ENCODE measurements at regions not wholly inside any gene's neighbourhood (a gene's known extent, or its start where the extent isn't known, plus 50 kb on each side); places are given as distances from the start of the nearest gene placed in this dataset.

DNA sequence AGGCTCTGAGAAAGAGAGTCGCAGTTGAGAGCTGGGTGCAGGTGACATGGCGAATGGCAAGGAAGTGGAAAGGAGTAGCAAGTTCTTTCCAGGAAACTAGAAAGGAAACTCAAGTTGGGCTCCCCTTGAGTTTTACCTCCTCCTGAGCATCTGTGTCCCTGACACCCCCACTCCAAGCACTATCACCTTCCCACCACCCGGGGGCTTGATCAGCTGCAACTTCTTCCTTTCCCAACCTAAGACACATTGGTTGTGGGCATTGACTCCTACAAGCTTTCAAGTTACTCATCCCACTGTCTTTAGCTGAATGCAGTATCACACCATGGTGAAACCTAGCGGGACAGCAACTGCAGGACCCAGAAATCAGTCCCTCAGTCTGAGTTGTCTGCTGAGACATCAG is 256.6 kb upstream of the NR2F2 start:
- Histone ChIP-seq H3K4me2 (ENCODE audit: low read length) (no peak overlapping the region), H4K5ac (ENCODE audit: low read length) (no peak overlapping the region), H3K27ac (ENCODE audit: low read depth, low read length) (no peak overlapping the region), H3K18ac (ENCODE audit: low read length) (no peak overlapping the region), H3K4me1 (ENCODE audit: control insufficient read depth, low read depth, low read length) (no peaks in the 10 kb centered on the region), H3K27me3 (ENCODE audit: insufficient read depth, low read length, poor library complexity) (no peaks in the 10 kb centered on the region), H3K4ac (ENCODE audit: low read depth, low read length) (no peak overlapping the region), H3K4me3 (ENCODE audit: low read length) (no peak overlapping the region), H3K79me2 (ENCODE audit: control insufficient read depth, insufficient read depth, low read length) (no peaks in the 10 kb centered on the region), H2BK120ac (ENCODE audit: low read depth, low read length) (no peak overlapping the region), H3K79me1 (ENCODE audit: low read length) (no peaks in the 10 kb centered on the region), H3K9ac (ENCODE audit: low read length) (no peak overlapping the region), H3K36me3 (ENCODE audit: control insufficient read depth, insufficient read depth, low read length) (no peaks in the 10 kb centered on the region), H2AK5ac (ENCODE audit: low read length) (no peak overlapping the region), H2BK15ac (replicated peaks; ENCODE audit: low read depth) (no peak overlapping the region), H4K8ac (ENCODE audit: low read depth, low read length) (no peak overlapping the region), H3K56ac (ENCODE audit: low read length) (no peak overlapping the region), H2BK5ac (ENCODE audit: low read length) (no peak overlapping the region), H3K23ac (ENCODE audit: low read length) (no peak overlapping the region)
- WGBS (ENCODE audit: extremely low coverage, insufficient coverage, low lambda C conversion rate), result no CpG with 5 or more reads among the region's 4 CpGs
- no peak for DNase-seq

- Histone ChIP-seq H2BK5ac (ENCODE audit: low read length) (no peak overlapping the region), H3K4me3 (ENCODE audit: low read length) (no peak overlapping the region), H3K79me1 (ENCODE audit: low read length) (no peaks in the 10 kb centered on the region), H3K4me2 (ENCODE audit: low read length) (no peak overlapping the region), H3K27ac (ENCODE audit: low read depth, low read length) (no peak overlapping the region), H3K18ac (ENCODE audit: low read length) (no peak overlapping the region), H3K56ac (ENCODE audit: low read length) (no peak overlapping the region), H3K4ac (ENCODE audit: low read depth, low read length) (no peak overlapping the region), H3K36me3 (ENCODE audit: control insufficient read depth, insufficient read depth, low read length) (no peaks in the 10 kb centered on the region), H3K9ac (ENCODE audit: low read length) (no peak overlapping the region), H4K5ac (ENCODE audit: low read length) (no peak overlapping the region), H3K79me2 (ENCODE audit: control insufficient read depth, insufficient read depth, low read length) (no peaks in the 10 kb centered on the region), H2AK5ac (ENCODE audit: low read length) (no peak overlapping the region), H2BK120ac (ENCODE audit: low read depth, low read length) (no peak overlapping the region), H3K4me1 (ENCODE audit: control insufficient read depth, low read depth, low read length) (no peaks in the 10 kb centered on the region), H4K8ac (ENCODE audit: low read depth, low read length) (no peak overlapping the region), H3K23ac (ENCODE audit: low read length) (no peak overlapping the region), H3K27me3 (ENCODE audit: insufficient read depth, low read length, poor library complexity) (no peaks in the 10 kb centered on the region), H2BK15ac (replicated peaks; ENCODE audit: low read depth) (no peak overlapping the region)
- no CpG with 5 or more reads among the region's 2 CpGs for WGBS (ENCODE audit: extremely low coverage, insufficient coverage, low lambda C conversion rate)
- no peak for DNase-seq
Observed at GRCh38 chr15:96075895-96076294, 254.6 kb upstream of the NR2F2 start.

DNA sequence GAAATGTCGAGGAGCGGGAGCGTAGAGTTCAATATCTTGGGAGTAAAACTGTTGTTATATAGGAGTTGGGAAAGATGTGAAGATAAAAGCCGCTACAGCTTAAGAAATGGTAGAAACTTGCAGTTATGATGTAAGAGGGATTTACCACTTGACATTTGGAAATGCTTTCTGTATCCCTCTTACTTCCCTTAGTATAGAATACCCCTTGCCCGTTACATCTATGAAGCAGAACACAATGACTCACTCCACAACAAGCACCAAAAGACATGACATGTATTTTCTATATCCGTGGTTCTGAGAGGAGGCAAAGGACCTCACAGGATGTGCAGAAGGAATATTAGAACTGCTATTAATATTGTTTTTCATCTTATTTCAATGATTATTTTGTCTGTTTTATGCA is 254.2 kb upstream of the NR2F2 start:
- Histone ChIP-seq H3K27ac (ENCODE audit: low read depth, low read length) (no peak overlapping the region), H3K4me2 (ENCODE audit: low read length) (no peak overlapping the region), H2BK15ac (replicated peaks; ENCODE audit: low read depth) (no peak overlapping the region), H2BK5ac (ENCODE audit: low read length) (no peak overlapping the region), H3K56ac (ENCODE audit: low read length) (no peak overlapping the region), H3K79me2 (ENCODE audit: control insufficient read depth, insufficient read depth, low read length) (no peaks in the 10 kb centered on the region), H3K27me3 (ENCODE audit: insufficient read depth, low read length, poor library complexity) (no peaks in the 10 kb centered on the region), H2AK5ac (ENCODE audit: low read length) (no peak overlapping the region), H4K5ac (ENCODE audit: low read length) (no peak overlapping the region), H3K23ac (ENCODE audit: low read length) (no peak overlapping the region), H3K79me1 (ENCODE audit: low read length) (no peaks in the 10 kb centered on the region), H3K4me1 (ENCODE audit: control insufficient read depth, low read depth, low read length) (no peaks in the 10 kb centered on the region), H4K8ac (ENCODE audit: low read depth, low read length) (no peak overlapping the region), H3K4ac (ENCODE audit: low read depth, low read length) (no peak overlapping the region), H3K36me3 (ENCODE audit: control insufficient read depth, insufficient read depth, low read length) (no peaks in the 10 kb centered on the region), H2BK120ac (ENCODE audit: low read depth, low read length) (no peak overlapping the region), H3K18ac (ENCODE audit: low read length) (no peak overlapping the region), H3K9ac (ENCODE audit: low read length) (no peak overlapping the region), H3K4me3 (ENCODE audit: low read length) (no peak overlapping the region)
- no peak for DNase-seq
- WGBS (ENCODE audit: extremely low coverage, insufficient coverage, low lambda C conversion rate), result 100% methylated on average over 3 of the region's 6 CpGs

- Histone ChIP-seq H4K5ac (ENCODE audit: low read length) (no peak overlapping the region), H3K27me3 (ENCODE audit: insufficient read depth, low read length, poor library complexity) (peaks cover 5% of the 10 kb centered on the region), H3K23ac (ENCODE audit: low read length) (no peak overlapping the region), H3K4ac (ENCODE audit: low read depth, low read length) (no peak overlapping the region), H3K9ac (ENCODE audit: low read length) (no peak overlapping the region), H3K4me1 (ENCODE audit: control insufficient read depth, low read depth, low read length) (no peaks in the 10 kb centered on the region), H3K56ac (ENCODE audit: low read length) (no peak overlapping the region), H3K36me3 (ENCODE audit: control insufficient read depth, insufficient read depth, low read length) (no peaks in the 10 kb centered on the region), H3K79me2 (ENCODE audit: control insufficient read depth, insufficient read depth, low read length) (no peaks in the 10 kb centered on the region), H2BK15ac (replicated peaks; ENCODE audit: low read depth) (no peak overlapping the region), H3K79me1 (ENCODE audit: low read length) (no peaks in the 10 kb centered on the region), H3K4me2 (ENCODE audit: low read length) (no peak overlapping the region), H3K4me3 (ENCODE audit: low read length) (no peak overlapping the region), H4K8ac (ENCODE audit: low read depth, low read length) (no peak overlapping the region), H3K18ac (ENCODE audit: low read length) (no peak overlapping the region), H3K27ac (ENCODE audit: low read depth, low read length) (no peak overlapping the region), H2BK120ac (ENCODE audit: low read depth, low read length) (no peak overlapping the region), H2AK5ac (ENCODE audit: low read length) (no peak overlapping the region), H2BK5ac (ENCODE audit: low read length) (no peak overlapping the region)
- DNase-seq, result no peak
- no CpG with 5 or more reads among the region's 4 CpGs for WGBS (ENCODE audit: extremely low coverage, insufficient coverage, low lambda C conversion rate)
Observed at GRCh38 chr15:96079041-96079440, 251.5 kb upstream of the NR2F2 start.

- H4K8ac ChIP-seq (ENCODE audit: low read depth, low read length), result no peak overlapping the region
- H3K79me2 ChIP-seq (ENCODE audit: control insufficient read depth, insufficient read depth, low read length), result no peaks in the 10 kb centered on the region
- H3K9ac ChIP-seq (ENCODE audit: low read length), result no peak overlapping the region
- no peak overlapping the region for H3K23ac ChIP-seq (ENCODE audit: low read length)
- H2BK15ac ChIP-seq (replicated peaks; ENCODE audit: low read depth), result no peak overlapping the region
- no peak overlapping the region for H2BK5ac ChIP-seq (ENCODE audit: low read length)
- no peak overlapping the region for H3K56ac ChIP-seq (ENCODE audit: low read length)
- H3K79me1 ChIP-seq (ENCODE audit: low read length), result no peaks in the 10 kb centered on the region
- no peak overlapping the region for H4K5ac ChIP-seq (ENCODE audit: low read length)
- no peak overlapping the region for H3K4me3 ChIP-seq (ENCODE audit: low read length)
- no peak overlapping the region for H2BK120ac ChIP-seq (ENCODE audit: low read depth, low read length)
- no peaks in the 10 kb centered on the region for H3K4me1 ChIP-seq (ENCODE audit: control insufficient read depth, low read depth, low read length)
- no peak overlapping the region for H3K27ac ChIP-seq (ENCODE audit: low read depth, low read length)
- H3K27me3 ChIP-seq (ENCODE audit: insufficient read depth, low read length, poor library complexity), result peaks cover 5% of the 10 kb centered on the region
- no peak overlapping the region for H3K4me2 ChIP-seq (ENCODE audit: low read length)
- WGBS (ENCODE audit: extremely low coverage, insufficient coverage, low lambda C conversion rate), result no CpG with 5 or more reads among the region's 3 CpGs
- no peak overlapping the region for H2AK5ac ChIP-seq (ENCODE audit: low read length)
- no peak for DNase-seq
- H3K18ac ChIP-seq (ENCODE audit: low read length), result no peak overlapping the region
- H3K4ac ChIP-seq (ENCODE audit: low read depth, low read length), result no peak overlapping the region
- no peaks in the 10 kb centered on the region for H3K36me3 ChIP-seq (ENCODE audit: control insufficient read depth, insufficient read depth, low read length)
Observed at GRCh38 chr15:96079882-96080281, 250.6 kb upstream of the NR2F2 start.

DNA sequence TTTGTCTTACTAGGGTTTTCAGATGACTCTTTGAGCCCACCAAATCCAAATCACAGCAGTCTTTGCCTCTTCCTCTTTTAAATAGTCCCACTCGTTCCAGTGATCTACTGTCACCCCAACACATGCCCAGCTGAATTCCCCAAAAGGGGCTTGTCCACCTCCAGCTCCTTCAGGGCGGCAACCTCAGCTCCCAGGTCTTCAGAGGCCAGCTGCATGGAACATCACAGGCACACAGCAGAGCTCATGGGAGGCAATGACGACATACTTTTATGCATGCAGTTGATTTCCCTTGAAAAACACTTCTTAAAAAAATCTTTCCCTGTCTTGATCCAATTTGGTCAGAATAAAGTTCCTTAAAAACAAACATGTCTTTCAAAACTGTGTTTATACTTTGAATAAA is 244.3 kb upstream of the NR2F2 start:
- Histone ChIP-seq H3K9ac (ENCODE audit: low read length) (no peak overlapping the region), H4K8ac (ENCODE audit: low read depth, low read length) (no peak overlapping the region), H3K27me3 (ENCODE audit: insufficient read depth, low read length, poor library complexity) (peaks cover 27% of the 10 kb centered on the region), H2BK5ac (ENCODE audit: low read length) (no peak overlapping the region), H2BK15ac (replicated peaks; ENCODE audit: low read depth) (no peak overlapping the region), H3K79me2 (ENCODE audit: control insufficient read depth, insufficient read depth, low read length) (no peaks in the 10 kb centered on the region), H4K5ac (ENCODE audit: low read length) (no peak overlapping the region), H3K4me1 (ENCODE audit: control insufficient read depth, low read depth, low read length) (no peaks in the 10 kb centered on the region), H3K27ac (ENCODE audit: low read depth, low read length) (no peak overlapping the region), H2AK5ac (ENCODE audit: low read length) (no peak overlapping the region), H3K18ac (ENCODE audit: low read length) (no peak overlapping the region), H3K36me3 (ENCODE audit: control insufficient read depth, insufficient read depth, low read length) (no peaks in the 10 kb centered on the region), H3K4me3 (ENCODE audit: low read length) (no peak overlapping the region), H3K79me1 (ENCODE audit: low read length) (no peaks in the 10 kb centered on the region), H3K56ac (ENCODE audit: low read length) (no peak overlapping the region), H3K23ac (ENCODE audit: low read length) (no peak overlapping the region), H3K4ac (ENCODE audit: low read depth, low read length) (no peak overlapping the region), H2BK120ac (ENCODE audit: low read depth, low read length) (no peak overlapping the region), H3K4me2 (ENCODE audit: low read length) (no peak overlapping the region)
- no peak for DNase-seq
- WGBS (ENCODE audit: extremely low coverage, insufficient coverage, low lambda C conversion rate), result no CpG with 5 or more reads among the region's 3 CpGs
